Fibroblast of peridontal ligament (primary cell): ENCODE measurements at regions not wholly inside any gene's neighbourhood (a gene's known extent, or its start where the extent isn't known, plus 50 kb on each side); places are given as distances from the start of the nearest gene placed in this dataset.

ENCODE experiments used
- DNase-seq: peaks from one replicate; pipeline ENCODE4 v3.0.0-alpha.2; 2010; ENCODE audit errors: extremely low read depth

DNA sequence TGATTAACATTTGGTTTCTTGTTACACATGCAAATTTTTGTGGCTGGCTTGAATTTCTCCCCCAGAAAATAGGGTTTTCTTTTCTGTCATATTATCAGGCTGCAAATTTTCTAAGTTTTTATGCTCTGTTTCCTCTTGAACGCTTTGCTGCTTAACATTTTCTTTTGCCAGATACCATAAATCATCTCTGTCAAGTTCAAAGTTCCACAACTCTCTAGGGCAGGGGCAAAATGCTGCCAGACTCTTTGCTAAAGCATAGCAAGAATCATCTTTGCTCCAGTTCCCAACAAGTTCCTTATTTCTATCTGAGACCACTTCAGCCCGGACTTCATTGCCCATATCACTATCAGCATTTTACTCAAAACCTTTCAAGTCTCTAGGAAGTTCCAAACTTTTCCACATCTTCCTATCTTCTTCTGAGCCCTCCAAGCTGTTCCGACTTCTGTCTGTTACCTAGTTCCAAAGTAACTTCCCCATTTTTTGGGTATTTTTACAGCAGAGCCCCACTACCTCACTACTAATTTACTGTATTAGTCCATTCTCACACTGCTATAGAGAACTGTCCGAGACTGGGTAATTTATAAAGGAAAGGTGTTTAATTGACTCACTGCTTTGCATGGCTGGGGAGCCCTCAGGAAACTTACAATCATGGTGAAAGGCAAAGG, 486.9 kb upstream of the NCAM2 start:
- no peak for DNase-seq

DNA sequence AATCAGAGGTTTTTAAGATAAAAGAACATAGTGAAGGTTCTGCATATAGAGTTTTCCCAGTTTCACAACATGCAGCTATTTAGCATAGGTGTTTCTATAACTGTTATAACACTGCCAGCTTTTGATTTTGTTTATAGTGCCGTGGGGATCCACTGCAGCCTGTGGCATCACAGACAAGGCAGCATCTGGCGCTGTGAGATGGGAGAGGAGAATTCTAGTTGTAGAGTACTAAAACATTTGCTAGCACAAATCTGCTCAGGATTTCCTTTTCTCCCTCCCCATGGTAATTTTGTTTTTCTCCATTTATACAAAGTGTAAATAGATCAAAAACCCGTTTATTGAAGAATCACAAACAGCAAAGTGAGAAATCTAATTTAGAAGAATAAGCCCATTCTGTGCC, 482.8 kb upstream of the NCAM2 start:
- no peak for DNase-seq

DNA sequence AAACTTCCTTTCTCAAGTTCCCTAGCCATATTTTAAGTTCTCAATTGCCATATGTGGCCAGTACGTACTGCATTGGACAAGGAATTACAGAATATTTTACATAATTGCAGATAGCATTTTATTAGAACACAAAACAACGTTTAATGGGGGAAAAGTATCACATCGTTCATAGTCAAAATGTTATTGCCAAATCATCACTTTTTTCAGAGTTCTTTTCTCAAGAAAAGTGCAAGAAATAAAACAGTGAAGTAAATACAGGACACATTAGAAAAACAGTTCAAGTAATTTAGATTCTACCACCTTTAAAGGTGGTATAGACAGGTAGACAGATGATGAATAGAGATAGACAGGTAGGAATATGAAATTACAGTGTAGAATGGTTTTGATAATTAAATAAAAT, 479.1 kb upstream of the NCAM2 start:
- no peak for DNase-seq

DNA sequence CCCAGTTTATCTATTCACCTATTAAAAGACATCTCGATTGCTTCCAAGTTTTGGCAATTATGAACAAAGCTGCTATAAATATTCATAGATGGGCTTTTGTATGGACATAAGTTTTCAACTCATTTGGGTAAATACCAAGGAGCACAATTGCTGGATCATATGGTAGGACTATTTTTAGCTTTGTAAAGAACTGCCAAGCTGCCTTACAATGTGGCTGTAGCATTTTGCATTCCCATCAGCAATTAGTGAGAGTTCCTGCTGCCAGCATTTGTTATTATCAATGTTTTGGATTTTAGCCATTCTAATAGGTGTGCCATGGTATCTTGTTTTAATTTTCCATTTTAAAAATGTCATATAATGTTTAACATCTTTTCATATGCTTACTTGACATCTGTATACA, 475.6 kb upstream of the NCAM2 start:
- no peak for DNase-seq

DNA sequence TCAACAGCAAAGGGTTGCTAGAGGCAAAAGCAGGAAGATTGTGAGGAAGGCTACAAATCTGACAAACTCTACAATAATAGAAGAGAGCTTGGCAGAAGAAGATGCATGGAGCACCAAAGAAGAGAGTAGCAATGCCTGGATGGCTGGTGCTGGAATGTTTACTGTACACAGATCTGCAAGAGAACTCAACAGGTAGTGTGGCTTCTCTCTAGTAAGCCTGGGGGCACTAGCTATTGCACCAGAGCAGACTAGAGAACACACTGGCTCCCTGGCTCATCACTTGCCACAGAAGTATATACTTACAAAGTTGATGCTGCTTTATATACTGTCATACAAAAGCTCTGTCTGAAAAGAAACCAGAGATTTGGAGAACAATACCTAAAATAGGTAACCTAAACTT, 475.0 kb upstream of the NCAM2 start:
- DNase-seq = no peak

DNA sequence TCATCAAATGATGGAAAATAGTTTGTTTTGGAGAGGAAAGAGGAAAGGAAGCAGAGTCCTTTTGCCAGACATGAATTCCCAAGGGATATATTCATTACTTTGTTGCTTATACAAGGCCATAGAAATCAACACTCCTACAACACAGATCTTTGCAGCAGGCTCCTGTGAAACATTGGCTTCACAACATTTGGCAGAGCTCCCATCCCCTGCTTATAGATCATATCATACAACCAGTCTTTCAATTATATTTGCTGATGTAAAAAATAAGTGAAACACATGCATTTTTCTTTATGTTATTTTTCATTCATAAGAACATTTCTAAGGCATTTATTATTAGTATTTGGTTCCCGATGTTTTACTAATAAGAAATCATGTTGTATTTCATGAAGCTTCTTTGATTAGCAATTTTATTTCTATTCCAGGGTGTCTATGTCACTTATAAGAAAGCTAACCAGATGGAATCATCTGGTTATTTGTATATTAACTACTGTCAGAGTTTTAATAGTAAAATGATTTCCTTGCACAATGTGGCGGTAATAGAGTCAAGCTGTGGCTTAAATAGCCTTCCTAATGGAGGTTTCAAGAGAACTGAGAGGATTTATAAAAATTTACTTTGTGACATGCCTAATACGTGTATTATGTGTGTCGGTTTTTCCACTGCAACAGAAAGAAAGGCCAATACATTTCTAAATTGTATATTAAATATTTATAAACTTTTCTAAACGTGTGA, 470.3 kb upstream of the NCAM2 start:
- DNase-seq = no peak

DNA sequence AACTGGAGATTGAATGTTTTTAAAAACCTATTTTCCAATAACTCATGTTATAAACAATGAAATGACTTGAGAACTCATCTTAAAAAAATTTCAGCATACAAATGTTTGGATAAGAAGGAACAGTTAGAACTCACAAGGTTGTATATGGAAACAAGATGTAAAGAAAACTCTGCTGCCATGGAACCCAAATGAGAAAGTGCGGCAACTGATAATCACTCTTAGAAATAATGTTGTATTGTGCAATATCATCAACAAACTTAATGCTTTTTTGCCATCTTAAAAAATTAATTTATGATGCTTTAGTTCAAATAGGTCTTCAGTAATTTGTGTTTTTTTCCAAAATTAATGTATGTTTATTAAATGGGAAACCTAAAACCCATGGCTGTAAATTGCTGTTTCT, 461.1 kb upstream of the NCAM2 start:
- no peak for DNase-seq

DNA sequence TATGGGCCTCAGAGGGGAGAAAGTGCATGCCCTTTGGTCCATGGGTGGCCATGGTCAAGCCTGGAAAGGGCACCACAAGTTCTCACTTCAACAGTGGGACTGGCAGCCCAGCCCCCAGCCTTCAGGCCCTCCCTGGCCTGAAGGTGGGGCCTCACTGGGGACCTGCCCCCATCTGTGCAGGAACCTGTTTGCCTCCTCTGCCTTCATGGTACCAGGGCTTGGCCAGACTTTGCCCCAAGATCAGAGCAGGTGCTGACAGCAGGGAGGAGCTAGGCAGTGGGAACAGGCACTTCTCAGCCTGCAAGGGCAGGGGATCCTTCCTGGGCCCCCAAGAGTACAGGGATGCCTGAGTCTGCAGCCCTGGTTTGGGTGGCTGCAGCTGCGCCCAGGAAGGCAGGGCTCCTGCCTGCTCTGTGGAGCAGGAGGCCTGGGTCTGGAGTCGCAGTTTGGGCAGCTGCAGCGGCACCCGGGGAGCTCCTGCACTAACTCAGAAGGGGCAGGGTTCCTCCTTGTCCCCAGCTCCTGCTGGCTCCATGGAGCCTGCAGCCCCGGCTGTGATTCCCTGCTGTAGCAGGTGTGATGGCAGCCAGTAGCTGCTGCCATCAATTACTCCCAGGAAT, 460.1 kb upstream of the NCAM2 start:
- no peak for DNase-seq

DNA sequence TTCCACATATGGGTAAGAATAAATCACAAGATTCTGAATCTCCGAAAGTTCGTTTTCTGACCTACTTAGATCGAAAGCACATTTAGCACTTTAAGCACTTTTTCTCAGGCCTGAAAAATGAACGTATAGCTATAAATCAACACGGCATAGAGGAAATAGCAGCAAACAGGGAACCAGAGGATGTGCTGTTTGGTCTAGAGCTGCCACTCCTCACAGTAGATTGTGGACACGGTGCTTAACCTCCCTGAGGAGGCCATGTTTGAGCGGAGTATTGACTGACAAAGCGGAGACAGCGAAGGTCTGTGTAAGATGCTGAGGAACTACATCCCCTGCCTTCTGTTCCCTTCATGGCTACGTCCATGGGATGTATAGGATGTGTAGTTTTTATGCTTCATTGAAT, 452.8 kb upstream of the NCAM2 start:
- DNase-seq = no peak

DNA sequence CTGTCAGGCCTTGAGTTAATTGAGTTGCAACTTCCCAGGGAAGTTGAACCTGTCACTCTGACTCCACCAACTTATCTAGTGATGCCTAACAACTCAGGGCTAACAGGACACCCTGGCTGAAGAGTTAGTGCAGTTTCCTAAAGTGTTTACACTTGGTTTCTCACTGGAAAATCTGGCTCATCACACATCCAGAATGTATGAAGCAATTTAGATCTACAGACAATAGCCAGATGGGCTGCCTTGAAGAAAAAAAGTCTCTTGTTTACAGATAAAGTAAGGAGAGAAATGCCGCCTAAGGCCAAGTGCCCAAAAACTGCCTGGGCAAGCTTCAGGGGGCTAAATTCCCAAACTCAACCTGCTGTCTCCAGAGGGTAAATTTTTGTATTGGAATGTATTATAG, 446.3 kb upstream of the NCAM2 start:
- DNase-seq = no peak

DNA sequence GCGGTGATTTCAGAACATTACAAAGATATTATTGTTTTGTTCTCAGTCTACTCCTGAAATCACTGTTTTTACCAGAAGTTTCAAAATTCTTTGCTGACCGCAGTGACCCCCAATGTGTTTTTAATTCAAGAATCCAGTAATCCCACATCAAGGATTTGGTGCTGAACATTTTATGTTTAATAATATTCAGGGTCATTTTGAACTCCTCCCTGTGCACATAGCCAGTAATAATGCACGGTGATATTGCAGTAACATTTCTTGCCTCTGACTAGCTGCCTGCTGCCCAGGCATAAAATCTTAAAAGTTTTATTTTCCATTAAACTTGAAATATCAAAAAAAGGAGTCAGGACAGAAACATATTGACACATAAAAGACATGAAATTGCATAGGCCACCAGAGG, 443.4 kb upstream of the NCAM2 start:
- DNase-seq = no peak

DNA sequence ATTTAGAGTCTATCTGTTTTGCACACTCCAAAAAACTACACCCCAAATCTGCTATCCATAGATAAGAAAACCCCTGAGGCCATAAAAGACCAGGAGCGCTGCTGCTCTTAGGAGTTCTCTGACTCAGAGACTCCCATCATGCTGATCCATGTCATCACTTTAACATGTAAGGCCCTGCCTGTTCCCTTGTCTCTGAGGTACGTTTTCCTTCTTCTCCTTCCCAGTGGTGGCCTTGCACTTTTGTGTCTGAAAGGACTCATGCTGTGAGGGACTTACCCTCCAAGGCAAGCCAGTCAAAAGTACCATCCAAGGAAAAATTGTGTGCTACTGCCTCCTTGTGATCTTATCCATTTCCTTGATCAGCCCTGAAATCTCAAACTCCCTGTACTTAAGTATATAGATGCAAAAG, 427.4 kb upstream of the NCAM2 start:
- no peak for DNase-seq

DNA sequence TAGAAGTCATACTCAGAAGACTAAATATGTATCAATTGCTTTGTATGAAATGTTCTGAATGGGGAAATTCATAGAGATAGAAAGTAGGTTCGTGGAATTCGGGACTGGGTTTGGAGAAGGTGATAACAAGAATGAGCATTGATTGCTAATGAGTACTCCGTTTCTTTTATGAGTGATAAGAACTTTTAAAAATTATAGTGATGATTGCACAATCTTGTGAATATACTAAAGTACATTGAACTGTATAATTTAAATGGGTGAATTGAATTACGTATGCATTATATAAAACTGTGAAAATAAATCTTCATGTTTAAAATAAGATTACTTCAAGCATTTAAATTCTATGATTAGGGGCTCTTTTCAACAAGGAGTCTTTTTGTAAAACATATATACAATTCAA, 425.6 kb upstream of the NCAM2 start:
- no peak for DNase-seq

DNA sequence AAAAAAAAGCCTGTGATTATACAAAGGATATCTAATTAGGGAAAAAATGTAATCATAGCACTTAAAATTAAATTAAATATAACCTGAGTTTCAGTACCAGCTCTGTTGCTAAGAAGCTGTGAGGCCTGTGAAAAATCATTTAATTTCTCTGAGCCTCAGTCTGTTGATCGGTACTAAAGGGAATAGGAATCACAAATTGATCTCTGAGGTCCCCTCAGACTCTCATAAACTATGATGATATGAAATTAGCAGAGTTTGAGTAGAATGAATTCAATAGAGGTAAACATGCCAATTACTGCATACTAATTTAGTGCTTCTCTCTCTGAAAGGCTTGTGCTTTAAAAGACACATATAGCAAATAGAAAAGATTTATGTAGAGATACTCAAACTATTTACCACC, 416.8 kb upstream of the NCAM2 start:
- no peak for DNase-seq

DNA sequence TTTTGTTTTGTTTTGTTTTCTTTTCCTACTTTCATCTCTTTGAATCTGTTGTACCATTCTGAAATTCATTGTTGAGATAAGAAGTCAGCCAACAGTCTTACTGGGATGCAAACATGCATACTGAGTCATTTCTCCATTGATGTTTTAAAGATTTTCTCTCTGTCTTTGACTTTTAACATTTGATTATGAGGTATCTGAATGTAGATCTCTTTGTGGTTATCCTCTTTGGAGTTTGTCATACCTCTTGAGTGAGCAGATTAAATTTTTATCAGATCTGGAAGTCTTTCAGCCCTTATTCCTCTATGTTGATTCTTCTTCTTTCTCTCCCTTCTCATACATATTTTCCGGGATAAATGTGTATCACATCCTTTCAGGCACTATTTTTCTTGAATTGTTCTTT, 406.9 kb upstream of the NCAM2 start:
- DNase-seq = no peak

DNA sequence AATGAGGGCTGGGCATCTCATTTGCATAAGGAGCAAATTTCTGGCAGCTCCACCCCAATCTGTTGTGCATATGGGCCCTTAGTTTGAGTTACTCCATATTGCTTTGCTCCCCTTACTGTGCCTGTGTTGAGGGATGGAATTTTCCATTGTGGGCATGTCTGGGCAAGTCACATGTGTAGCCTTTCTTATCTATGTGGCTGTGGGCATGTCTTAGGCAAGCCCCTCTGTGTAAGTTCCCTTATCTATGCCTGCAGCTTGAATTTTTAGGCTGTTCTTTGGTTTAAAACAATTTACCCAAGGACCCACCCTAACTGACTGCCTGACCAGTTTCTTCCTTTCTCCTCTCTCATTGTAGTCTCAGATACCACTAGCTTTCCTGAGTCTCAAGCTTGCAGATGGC, 405.7 kb upstream of the NCAM2 start:
- DNase-seq = no peak

DNA sequence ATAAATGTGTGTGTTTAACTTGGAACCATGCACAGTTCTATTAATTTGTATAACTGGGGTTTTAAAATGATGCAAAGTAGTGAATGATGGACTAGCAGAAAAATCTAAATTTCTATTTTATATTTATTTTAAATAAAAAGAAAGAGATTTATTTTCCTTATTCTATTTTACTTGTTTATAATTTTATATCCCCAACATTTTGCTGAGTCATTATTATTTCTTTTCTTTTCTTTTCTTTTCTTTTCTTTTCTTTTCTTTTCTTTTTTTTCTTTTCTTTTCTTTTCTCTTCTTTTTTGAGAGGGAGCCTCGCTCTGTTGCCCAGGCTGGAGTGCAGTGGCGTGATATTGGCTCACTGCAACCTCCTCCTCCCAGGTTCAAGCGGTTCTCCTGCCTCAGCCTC, 395.0 kb upstream of the NCAM2 start:
- DNase-seq = no peak

DNA sequence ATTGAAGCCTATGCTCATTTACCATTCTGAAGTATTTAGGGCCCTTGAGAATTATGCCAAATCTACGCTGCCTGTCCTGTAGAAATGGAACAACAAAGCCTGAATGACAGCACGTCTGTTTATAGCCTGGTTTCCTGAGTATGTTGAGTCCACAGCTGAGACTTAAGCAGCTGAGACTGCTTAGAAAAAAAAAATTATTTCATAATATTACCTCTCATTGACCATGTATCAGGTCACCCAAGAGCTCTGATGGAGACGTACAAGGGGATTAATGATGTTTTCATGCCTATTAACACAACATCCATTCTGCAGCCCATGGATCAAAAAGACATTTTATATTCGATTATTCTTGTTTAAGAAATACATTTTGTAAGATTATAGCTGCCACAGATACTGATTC, 387.2 kb upstream of the NCAM2 start:
- no peak for DNase-seq

DNA sequence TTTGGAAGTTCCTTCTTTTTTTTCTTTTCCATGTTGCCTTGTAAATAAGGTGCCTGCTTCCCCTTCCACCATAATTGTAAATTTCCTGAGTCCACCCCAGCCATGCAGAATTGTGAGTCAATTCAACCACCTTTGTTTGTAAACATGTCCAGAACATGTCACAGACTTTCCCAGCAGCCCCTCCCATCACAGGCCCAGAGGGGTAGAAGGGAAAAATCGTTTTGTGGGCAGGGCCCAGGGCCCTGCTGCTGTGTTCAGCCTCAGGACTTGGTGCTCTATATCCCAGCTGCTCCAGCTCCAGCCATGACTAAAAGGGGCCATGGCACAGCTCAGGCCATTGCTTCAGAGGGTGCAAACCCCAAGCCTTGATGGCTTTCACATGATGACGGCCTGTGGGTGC, 384.6 kb upstream of the NCAM2 start:
- no peak for DNase-seq

DNA sequence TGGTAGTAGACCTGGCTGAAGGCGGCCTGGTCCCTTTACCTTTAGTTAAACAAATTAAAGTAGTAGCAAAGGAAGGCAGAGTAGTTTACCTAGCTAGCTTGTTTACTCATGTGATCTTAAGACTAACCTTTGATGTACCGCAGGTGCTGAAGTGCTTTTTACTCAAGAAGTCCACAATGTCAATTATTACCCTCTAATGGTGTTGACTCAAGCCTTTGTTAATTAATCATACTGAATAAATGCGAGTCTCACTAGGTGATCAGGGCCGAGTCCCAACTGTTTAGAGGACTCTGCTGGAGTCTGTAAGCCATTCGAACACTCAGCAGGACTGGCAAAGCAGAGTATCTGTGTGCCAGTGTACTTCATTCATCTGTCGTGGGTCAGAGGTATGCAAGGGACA, 381.1 kb upstream of the NCAM2 start:
- no peak for DNase-seq

DNA sequence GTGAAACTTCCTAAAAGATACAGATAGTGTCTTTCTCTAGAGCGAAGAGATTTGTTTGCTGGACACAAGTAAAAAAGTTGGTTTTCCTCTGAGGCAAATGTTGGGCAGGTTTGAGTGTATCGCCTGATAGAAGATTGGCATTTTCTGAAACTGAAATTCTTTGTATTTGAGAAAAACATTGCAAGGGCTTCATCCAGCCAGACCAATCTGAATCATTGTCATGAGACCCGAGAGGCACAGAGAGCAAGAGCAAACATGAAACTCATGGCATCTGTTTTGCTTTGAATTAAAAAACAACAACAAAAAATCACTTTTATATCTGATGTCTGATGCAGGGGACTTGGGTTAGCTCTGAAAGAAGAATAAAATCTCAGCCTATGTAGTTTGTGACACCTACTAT, 379.3 kb upstream of the NCAM2 start:
- no peak for DNase-seq

DNA sequence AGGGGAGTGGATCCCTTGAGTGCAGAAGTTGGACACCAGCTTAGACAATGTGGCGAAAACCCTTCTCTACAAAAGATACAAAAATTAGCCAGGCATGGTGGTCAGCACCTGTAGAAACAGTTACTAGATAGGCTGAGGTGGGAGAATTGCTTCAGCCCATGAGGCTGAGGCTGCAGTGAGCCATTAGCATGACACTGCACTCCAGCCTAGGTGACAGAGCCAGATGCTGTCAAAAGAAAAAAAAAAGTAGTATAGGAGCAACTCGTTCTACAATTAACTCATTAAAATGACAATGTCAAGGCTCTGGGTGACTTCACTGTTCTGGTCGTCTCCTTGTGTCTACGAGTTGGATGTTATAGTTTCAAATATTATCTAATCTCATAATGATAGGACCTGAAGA, 370.6 kb upstream of the NCAM2 start:
- no peak for DNase-seq

DNA sequence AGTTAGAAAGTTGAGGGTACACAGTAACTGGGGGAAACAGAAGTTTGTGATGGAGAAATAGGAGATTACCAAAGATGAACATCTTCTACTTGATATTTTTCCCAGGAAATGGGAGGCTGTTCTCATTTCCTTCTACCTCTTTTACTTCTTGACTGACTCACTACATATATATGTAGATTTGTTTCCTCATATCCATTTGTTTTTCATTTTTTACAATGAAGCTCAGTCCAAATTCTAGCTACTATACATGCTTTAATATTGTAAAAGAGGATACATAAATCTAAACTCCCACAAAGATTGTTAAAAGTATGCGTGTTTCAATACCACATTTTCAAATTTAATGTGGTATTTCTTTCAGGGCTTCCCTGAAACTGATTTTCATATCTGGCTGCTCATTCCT, 366.6 kb upstream of the NCAM2 start:
- no peak for DNase-seq

DNA sequence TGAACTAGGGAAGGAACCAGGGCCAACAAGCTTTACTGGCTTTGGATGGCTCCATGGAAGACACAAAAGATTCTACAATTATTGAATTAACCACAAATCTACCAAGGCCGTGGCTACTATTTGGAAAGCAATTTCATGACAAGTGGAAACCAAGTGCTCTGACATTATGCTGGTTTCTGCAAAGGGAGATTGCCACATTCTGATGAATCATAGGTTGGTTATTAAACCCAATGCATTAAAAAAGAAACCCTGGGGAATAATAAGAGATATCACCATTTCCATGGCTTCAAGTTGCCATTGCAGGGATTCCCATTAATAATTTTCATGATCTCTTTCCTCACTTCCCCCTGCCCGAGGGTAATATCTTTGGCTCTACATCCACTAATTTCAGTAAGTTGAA, 359.2 kb upstream of the NCAM2 start:
- no peak for DNase-seq
